Cardiac fibroblast (primary cell): ENCODE measurements at regions not wholly inside any gene's neighbourhood (a gene's known extent, or its start where the extent isn't known, plus 50 kb on each side); places are given as distances from the start of the nearest gene placed in this dataset.

Experiments used
- DNase-seq, 2 donors: peaks; one replicate each; pipeline versions ENCODE4 v3.0.0 to v3.0.0-alpha.2; 2010; ENCODE audit warnings: low read depth in 2 of 2
- H3K4me3 ChIP-seq, 2 donors: replicated peaks in 1 of 2; 1 replicate in 1 of 2; 2 replicates in 1 of 2; pipeline ENCODE4 v1.5.1; 2011; ENCODE audit warnings: low read depth in 2 of 2, low read length in 2 of 2, mild to moderate bottlenecking in 2 of 2, moderate library complexity in 1 of 2
- CTCF ChIP-seq: IDR thresholded peaks from one replicate; pipeline ENCODE4 v1.5.1; 2011; ENCODE audit warnings: low read depth, mild to moderate bottlenecking, low read length, inconsistent platforms

GRCh38 chr20:17868700-17869231, 99.8 kb downstream of the SNX5 start:
- H3K4me3 ChIP-seq: no peak overlapping the region
- DNase-seq: no peak
- TF ChIP-seq CTCF: no peak

GRCh38 chr20:17868151-17868550, 100.4 kb downstream of the SNX5 start:
- H3K4me3 ChIP-seq: no peak overlapping the region
- TF ChIP-seq CTCF: no peak
- DNase-seq: no peak

GRCh38 chr20:17867131-17867925, 101.3 kb downstream of the SNX5 start:
- no peak for DNase-seq
- TF ChIP-seq CTCF: no peak
- H3K4me3 ChIP-seq: no peak overlapping the region

- DNase-seq: no peak
- TF ChIP-seq CTCF: no peak
- H3K4me3 ChIP-seq: no peak overlapping the region
Measured at GRCh38 chr20:17866234-17867001, 102.2 kb downstream of the SNX5 start.

- no peak for DNase-seq
- no peak for TF ChIP-seq CTCF
Measured at GRCh38 chr20:17863577-17864292, 104.9 kb downstream of the SNX5 start.

GRCh38 chr20:17863209-17863576, 105.4 kb downstream of the SNX5 start:
- TF ChIP-seq CTCF: no peak
- no peak overlapping the region for H3K4me3 ChIP-seq
- DNase-seq: no peak

More at GRCh38 chr20:17863577-17864292, 104.9 kb downstream of the SNX5 start:
- H3K4me3 ChIP-seq: no peak overlapping the region
